NOMO-1 treated with dmso at 0.1 percent for 144 hours (cell line): ENCODE measurements at regions not wholly inside any gene's neighbourhood (a gene's known extent, or its start where the extent isn't known, plus 50 kb on each side); places are given as distances from the start of the nearest gene placed in this dataset.
"Not testable (repeated sequence)": the region's sequence is repeated elsewhere in the genome, so short reads cannot be mapped to it uniquely, and the experiment has no call there.

Experiments used
- DNase-seq: peaks from one replicate; lab custom pipeline; 2025; ENCODE audit not compliant: unreplicated experiment; lab: John Stamatoyannopoulos, UW

DNA sequence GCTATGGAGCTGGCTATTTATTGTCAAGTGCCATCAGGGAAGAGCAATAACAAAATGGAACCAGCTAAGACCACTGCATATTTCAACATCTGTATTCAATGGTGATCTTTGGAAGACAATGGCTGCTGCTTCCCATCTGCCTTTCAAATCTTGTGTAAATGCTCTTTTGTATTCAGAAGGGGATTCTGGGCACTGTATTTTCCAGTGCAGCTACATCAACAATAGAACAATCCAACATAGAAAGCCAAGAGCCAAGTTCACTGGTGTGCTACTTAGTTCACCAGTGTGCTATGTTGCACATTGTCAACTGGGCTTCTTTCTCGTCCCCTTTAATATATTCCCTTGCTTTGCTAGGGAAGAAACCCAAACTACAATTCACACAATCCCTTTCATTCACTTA, 128.8 kb upstream of the OR4E1 start:
- no peak for DNase-seq

DNA sequence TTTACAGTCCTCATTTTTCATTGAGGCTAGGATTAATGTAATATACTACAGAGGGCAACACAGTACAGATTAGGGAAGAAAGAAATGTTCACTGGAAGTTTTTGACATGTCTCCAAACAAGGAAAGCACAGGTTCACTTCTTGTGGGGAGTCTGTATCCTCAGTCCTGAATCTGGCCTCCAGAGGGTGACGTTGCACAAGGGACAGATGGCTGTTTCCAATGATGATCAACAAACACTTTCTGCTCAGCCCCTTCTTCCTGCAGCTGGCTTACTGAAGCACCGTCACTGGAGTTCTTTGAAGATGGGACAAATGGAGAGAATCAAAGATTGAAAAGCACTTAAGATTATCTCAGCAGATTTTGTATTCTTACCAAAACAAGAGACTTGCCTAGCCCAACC, 123.3 kb upstream of the OR4E1 start:
- no peak for DNase-seq

DNA sequence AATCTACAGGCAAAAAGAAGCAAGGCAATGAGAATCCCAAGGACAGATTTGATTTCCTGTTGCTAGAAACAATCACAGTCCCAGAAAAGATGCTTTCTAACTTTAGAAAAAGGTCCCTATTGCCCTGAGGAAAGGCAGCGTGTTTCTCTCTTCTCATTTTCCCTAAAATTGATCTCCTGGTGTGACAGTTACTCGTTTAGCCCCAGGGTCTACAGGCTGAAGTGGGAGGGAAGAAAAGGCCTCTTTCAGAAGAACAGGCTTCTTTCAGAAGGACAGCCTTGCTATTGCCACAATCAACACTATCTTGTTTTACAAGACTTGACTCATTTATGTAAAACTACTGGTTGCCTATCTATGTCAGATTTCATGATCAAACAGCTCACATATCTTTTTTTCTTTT, 121.8 kb upstream of the OR4E1 start:
- DNase-seq, result no peak

DNA sequence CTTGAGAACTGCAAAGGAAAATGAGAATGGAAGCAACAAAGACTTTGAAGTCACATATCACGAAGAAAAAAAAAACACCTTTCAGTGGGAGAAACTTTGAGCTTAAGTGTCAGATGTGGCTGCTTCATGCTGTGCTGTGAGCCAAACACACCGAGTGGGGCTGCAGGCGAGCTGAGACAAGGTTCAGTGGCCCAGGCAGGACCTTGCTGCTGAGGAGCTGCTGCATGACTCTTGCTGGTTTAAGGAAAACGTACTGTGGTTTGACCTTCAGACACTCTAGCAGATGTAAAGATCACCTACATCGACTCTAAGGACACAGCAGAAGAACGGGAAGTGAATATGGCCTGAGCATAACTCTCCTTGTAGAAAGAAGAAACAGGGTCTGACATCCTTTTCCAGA, 118.1 kb upstream of the OR4E1 start:
- no peak for DNase-seq

DNA sequence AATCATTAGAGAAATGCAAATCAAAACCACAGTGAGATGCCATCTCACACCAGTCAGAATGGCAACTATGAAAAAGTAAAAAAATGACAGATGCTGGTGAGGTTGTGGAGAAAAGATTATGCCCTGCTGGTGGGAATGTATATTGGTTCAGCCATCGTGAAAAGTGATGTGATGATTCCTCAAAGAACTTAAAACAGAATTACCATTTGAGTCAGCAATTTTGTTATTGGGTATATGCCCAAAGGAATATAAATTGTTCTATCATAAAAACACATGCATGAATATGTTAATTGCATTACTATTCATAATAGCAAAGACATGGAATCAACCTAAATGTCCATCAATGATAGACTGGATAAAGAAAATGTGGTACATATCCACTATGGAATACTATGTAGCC, 115.1 kb upstream of the OR4E1 start:
- DNase-seq, result not testable (repeated sequence)

DNA sequence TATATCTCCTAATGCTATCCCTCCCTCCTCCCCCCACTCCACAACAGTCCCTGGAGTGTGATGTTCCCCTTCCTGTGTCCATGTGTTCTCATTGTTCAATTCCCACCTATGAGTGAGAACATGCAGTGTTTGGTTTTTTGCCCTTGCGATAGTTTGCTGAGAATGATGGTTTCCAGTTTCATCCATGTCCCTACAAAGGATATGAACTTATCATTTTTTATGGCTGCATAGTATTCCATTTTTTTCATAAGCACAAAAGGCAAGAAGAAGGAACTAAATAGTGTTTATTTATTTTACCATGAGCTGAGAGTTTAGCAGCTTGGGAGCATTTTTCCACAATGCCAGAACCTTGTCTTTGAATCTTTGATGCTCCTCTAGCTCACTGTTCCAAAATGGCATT, 113.6 kb upstream of the OR4E1 start:
- not testable (repeated sequence) for DNase-seq

DNA sequence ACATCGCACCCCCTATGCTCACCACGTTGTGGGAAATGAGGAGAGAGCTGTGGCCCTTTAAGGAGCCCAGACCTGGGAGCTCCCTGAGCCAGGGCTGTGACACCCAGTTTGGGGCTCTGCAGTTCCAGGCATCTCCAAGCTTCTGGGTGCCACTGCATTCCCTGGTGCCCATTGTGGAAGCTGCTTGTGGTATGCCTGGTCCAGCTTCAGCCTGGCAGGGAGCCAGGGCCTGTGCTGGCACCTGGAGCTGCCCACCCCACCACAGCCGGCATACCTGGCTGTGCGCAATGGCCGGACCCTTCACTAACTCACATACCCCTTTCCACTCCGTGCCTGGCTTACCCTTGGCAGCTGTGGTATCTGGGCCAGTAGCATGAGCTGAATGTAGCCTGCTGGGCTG, 107.9 kb upstream of the OR4E1 start:
- no peak for DNase-seq

DNA sequence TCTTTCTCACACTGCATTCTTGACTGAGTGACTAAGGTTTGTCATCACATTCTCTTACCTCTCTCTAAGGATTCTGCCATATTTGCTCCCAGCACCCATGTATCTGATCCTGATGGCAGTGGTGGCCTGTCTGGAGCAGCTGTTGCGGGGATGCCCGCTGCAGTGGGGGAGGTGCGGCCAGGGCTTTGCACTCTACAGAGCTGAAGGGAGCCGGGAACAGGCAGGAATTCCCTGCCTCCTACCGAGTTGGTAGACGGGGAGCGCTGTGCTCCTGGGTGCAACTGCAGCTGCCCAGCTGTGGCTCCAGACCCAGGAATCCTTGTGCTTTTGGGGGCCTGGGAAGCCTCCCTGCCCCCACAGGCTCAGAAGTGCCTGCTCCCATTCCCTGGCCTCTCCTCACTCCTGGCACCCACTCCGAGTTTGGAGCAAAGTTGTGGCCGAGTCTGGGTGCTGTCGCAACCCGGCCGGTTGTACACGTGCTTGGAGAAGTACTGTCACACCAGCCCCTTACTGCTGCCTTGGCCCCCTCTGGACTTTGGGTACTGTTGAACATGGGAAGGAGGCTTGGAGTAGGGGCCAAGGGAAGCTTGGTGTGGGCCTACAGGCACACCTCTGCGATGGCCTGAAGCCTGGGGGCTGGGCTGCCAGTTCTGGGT, 106.9 kb upstream of the OR4E1 start:
- no peak for DNase-seq

DNA sequence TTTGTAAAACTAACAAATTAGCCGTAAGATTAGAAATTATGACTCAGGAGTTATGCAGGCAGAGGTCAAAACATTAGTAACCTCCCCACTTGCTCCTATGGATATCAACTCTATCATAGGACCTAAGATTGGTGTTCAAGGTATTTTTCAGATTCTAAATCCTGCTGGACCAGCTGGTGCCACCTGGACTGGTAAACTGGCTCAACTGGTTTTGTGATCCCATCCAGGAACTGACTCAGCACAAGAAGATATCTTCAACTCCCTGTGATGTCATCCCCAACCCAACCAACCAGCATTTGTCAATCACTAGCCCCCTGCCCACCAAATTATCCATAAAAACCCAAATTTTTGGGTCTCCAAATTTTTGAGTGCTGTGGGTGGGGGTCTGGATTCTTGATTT, 98.1 kb upstream of the OR4E1 start:
- DNase-seq, result no peak

DNA sequence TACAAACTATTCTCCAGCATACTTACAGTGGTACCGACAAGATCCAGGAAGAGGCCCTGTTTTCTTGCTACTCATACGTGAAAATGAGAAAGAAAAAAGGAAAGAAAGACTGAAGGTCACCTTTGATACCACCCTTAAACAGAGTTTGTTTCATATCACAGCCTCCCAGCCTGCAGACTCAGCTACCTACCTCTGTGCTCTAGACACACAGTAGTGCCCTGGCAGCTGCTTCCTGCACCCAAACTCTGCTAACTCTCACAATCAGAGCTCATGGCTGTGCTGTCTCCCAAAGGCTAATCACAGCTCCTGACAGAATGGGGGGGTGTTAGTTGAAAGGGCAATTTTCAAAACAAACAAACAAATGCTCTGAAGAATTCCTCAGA, 95.2 kb upstream of the OR4E1 start:
- DNase-seq, result no peak

DNA sequence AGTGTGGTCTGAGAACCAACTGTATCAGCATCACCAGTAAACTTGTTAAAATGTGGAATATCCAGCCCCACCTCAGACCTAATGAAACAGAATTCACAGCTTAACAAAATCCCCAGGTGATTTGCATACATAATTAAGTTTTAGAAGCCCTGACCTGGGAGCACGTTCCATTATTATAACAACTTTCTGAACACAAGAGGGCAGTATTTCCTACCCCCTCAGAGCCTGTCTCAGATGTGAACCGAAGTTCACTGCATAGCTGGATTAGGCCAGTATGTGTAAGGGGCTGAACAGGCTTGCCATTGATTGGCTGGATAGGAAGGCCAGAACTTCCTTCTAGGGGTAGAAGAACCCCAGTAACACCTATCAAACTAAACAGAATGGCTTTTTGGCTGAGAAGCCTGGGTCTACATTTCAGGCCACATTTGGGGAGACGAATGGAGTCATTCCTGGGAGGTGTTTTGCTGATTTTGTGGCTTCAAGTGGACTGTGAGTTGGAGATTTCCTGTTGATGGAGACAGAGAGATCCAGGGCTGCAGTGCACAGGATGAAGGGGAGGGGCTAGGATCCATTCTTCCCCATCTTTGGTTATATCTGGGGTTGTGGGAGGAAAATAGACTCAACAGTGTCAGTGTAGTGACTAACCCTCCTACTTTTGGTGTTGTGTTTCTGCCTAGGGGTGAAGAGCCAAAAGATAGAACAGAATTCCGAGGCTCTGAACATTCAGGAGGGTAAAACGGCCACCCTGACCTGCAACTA, 94.7 kb upstream of the OR4E1 start:
- DNase-seq, result no peak

DNA sequence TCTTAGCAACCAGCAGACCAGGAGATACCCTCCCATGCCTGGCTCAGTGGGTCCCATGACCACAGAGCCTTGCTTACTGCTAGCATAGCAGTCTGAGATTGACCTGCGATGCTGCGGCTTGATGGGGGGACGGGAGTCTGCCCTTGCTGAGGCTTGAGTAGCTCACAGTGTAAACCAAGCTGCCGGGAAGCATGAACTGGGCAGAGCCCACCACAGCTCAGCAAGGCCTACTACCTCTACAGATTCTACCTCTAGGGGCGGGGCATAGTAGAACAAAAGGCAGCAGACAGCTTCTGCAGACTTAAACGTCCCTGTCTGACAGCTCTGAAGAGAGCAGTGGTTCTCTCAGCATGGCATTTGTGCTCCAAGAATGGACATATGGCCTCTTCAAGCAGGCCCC, 86.7 kb upstream of the OR4E1 start:
- not testable (repeated sequence) for DNase-seq

DNA sequence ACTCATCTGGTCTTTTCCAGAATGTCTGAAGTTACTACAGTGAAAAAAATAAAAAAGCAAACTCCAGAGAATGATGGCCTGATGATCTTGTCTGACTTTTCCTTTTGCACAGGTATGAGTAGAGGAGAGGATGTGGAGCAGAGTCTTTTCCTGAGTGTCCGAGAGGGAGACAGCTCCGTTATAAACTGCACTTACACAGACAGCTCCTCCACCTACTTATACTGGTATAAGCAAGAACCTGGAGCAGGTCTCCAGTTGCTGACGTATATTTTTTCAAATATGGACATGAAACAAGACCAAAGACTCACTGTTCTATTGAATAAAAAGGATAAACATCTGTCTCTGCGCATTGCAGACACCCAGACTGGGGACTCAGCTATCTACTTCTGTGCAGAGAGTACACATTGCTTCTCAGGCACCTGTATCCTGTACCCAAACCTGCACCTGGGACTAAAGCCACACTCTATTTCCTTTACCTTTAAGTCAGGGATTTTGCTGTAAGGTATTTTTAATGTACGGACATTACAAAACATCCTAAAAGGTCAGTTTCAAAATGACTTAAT, 75.8 kb upstream of the OR4E1 start:
- no peak for DNase-seq

DNA sequence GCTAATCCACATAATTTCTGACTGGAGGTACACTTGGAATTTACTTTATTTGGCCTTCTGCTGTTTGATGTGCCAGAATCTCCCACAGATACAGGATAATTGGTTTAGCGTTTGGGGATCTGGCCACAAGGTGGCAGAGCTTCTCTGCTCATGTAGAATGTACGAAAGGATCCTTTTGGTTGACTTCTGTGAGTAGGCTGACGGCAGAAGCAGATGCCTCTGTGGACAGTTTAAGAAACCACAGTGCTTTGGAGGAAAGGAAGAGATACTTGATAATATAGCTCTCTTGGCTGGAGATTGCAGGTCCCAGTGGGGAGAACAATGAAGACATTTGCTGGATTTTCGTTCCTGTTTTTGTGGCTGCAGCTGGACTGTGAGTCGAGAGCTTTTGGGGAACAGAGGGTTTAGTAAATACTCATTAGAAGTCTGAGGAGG, 75.3 kb upstream of the OR4E1 start:
- DNase-seq, result no peak

DNA sequence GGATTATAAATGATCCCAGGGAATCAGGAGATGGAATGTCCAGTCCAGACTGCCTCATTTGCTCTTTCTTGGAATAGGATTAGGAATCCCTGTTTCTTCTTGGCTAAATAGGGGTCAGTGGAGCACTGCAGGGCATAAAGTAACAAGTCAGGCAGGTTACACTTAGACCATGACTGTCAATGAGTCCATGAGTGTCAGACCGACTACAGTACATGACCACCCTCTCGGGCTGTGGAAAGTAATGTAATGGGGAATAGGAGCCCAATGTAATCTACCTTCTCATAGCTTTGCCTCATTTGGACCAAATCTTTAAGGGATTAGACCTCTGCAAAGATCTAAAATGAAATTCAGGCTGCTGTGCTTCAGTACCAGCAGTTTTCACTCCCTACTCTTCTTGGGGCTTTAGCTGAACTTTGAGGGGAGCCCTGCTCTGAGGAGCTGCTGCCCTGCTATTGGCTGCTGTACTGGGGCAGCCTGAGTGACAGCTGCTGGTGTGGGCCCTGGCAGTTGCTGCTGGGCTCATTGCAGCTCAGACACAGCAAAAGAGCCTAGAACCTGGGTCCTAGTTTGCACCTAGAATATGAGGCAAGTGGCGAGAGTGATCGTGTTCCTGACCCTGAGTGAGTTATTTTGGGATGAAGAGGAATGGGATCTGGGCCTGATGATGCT, 62.2 kb upstream of the OR4E1 start:
- DNase-seq, result no peak

DNA sequence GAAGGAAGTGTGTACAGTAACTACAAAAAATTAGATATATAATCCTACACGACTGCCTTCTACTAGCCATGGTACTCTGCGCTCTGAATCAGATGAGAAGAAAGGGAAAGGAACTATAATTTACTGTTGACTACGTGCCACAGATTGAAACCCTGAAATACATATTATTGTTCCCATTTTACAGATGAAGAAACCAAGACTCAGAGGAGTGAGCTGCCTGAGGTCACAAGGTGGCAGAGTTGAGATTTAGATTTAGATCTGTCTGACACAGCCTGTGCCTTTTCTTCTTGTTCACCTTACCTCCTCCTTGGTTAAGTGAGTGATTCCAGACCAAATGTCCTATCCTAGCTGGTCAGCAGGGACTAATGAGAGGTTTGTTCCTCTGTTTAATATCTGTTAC, 61.6 kb upstream of the OR4E1 start:
- no peak for DNase-seq

DNA sequence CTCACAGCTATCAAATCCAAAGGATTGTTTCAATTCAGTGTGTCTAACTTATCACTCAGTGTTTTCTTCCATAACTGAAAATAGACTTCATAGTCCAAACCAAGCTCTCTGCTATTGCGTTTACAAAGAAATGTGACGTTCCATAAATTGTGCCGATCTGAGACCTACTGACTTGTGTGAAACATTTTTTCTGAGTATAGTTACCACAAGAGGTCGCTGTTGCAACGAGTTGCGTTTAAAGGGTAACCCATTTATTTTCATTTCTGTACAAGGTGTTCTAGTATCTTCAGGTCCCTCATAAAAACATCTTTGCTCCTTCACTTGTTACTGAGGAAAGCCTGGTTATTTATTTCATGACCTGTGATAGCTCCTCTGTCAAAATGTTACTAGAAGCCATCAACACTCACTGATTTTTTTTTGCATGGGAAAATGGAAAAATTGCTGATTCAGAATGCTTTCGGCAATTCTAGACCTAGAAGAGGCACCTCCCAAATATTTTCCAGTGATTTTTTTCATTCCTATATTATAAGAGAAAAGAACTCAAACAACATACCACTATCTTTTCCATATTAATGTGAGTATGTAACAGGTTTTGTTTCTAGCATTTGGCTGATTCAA, 60.9 kb upstream of the OR4E1 start:
- no peak for DNase-seq

DNA sequence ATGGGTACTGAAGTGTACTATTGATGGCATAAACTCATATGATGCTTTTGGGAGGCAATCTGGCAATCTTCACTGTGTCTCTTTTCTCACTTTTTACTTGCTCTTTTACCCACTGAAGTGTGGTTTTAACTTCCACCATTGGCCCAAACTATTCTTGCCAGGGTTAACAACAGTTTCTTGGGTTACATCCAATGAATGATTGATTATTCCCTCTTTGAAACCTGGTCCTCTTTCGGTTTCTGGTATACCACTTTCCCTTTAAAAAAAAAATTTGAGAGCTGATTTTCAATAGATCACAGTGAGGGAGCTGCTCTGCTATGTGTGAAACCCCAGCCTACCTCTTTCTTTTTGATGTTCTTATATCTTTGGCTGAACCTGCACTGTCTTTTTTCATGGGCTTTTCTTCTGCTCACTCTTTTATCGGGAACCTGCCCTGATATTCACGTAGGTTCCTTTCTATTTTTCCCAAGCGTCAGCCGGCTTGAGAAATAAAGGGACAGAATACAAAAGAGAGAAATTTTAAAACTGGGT, 56.1 kb upstream of the OR4E1 start:
- DNase-seq, result no peak

DNA sequence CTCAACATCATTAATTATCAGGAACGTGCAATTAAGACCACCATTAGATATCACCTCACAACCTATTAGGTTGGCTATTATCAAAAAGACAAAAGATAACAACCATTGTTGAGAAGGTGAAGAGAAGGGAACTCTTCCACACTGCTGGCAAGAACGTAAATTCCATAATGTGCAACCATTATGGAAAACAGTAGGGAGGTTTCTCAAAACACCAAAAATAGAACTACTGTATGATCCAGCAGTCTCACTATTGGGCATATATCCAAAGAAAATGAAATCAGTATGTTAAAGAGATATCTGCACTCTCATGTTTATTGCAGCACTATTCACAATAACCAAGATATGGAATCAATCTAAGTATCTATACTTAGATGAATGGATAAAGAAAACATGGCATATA, 51.6 kb upstream of the OR4E1 start:
- DNase-seq, result no peak

DNA sequence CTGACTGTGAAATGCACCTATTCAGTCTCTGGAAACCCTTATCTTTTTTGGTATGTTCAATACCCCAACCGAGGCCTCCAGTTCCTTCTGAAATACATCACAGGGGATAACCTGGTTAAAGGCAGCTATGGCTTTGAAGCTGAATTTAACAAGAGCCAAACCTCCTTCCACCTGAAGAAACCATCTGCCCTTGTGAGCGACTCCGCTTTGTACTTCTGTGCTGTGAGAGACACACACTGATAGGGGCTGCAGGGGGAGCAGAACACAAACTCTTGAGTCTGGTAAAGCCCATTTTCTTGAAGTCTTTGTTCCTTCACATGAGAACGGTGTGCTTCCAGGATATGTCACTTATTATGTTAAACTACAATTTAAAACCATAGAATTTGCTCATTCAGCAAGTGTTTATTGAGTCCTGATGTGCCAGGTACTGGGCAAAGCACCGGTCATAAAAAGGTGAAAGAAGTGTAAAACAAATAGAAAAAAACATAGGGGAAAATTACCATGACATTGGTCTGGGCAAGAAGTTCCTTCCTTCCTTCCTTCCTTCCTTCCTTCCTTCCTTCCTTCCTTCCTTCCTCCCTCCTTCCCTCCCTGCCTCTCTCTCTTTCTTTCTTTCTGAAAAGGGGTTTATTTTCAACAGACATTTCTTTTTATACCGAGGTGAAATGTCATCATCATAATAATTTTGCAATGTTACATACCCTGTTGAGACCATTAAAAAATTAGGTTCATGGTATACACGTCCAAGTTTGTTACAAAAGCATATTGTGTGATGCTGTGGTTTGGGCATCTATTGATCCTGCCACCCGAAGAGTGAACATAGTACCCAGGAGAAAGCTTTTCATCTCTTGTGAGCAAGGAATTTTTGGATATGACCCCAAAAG, 50.7 kb upstream of the OR4E1 start:
- no peak for DNase-seq
